HL-60 (cell line): ENCODE measurements at regions not wholly inside any gene's neighbourhood (a gene's known extent, or its start where the extent isn't known, plus 50 kb on each side); places are given as distances from the start of the nearest gene placed in this dataset.

ENCODE experiments used
- DNase-seq, 2 experiments: peaks; one replicate each; pipeline ENCODE4 v3.0.0-alpha.2; 2010 to 2020; ENCODE audit warnings: low read depth in 1 of 2, low spot score in 1 of 2
- H3K27ac ChIP-seq: fragments of 250-450 bp; sonication (Bioruptor Pico); replicated peaks from 2 replicates; pipeline ENCODE4 v1.5.1; 2020; ENCODE audit warnings: mild to moderate bottlenecking, moderate library complexity
- H3K27me3 ChIP-seq: fragments of 250-450 bp; sonication (Bioruptor Pico); 2 replicates; pipeline ENCODE4 v1.5.1; 2021; ENCODE audit warnings: mild to moderate bottlenecking, moderate library complexity; ENCODE audit not compliant: insufficient read depth, poor library complexity, severe bottlenecking
- H3K4me3 ChIP-seq: replicated peaks from 2 replicates; pipeline ENCODE4 v1.5.1; 2011; ENCODE audit warnings: mild to moderate bottlenecking, control low read depth, low read length; ENCODE audit not compliant: insufficient read depth
- CTCF ChIP-seq: IDR thresholded peaks from one replicate; pipeline ENCODE4 v1.5.1; 2011; ENCODE audit warnings: low read length, control low read depth, inconsistent platforms; ENCODE audit not compliant: insufficient read depth
- GABPA ChIP-seq: IDR thresholded peaks from 2 replicates; pipeline ENCODE4 v1.6.1; 2012; ENCODE audit warnings: low read depth
- POLR2AphosphoS5 ChIP-seq: IDR thresholded peaks from 2 replicates; pipeline ENCODE4 v1.6.1; 2012; ENCODE audit warnings: low read depth
- REST ChIP-seq: IDR thresholded peaks from 2 replicates; pipeline ENCODE4 v1.6.1; 2012; ENCODE audit warnings: low read depth; ENCODE audit not compliant: insufficient replicate concordance
- SPI1 ChIP-seq: IDR thresholded peaks from 2 replicates; pipeline ENCODE4 v1.6.1; 2012; ENCODE audit warnings: low read depth, mild to moderate bottlenecking, borderline replicate concordance

DNA sequence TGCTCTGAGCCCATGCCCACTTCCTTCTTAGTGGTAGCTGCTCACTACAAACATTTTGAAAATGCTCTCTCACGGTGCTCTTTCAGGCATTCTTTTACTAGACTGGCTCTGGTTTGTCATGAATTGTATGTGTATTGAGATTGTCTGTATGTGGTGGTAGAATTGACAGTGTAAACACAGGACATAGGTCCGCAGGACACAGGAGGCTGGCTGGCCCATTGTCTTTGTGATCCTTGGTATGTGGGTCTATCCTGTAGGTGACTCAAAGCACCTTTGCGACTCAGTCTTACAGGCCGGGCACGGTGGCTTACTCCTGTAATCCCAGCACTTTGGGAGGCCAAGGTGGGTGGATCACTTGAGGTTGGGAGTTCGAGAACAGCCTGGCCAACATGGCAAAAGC is 250.9 kb downstream of the C12orf75 start:
- H3K27me3 ChIP-seq = peaks cover 2% of the 10 kb centered on the region
- no peak for DNase-seq
- no peak overlapping the region for H3K27ac ChIP-seq
- TF ChIP-seq SPI1 (no peak), REST (no peak), POLR2AphosphoS5 (no peak), GABPA (no peak), CTCF (no peak)
- no peak overlapping the region for H3K4me3 ChIP-seq

DNA sequence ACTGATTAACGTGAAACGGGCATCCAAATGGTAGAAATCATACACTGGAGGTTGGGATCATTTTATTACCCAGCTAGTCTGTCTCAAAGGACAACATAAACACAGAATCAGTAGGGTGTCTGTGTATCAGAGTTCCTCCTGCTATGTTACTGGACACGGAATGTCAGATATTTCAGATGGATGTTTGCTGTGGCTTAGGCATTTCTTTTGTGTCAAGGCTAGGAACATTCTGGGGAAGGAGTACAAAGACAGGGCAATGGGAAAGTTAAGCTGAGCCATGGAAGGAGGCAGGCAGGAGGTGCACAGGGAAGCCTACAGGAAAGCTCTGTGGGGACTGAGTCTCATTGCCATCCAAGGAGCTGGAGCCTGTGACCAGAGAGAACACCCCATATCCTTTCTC is 254.6 kb downstream of the C12orf75 start:
- peaks cover 2% of the 10 kb centered on the region for H3K27me3 ChIP-seq
- DNase-seq = no peak
- no peak overlapping the region for H3K4me3 ChIP-seq
- H3K27ac ChIP-seq = no peak overlapping the region
- TF ChIP-seq REST (no peak), GABPA (no peak), POLR2AphosphoS5 (no peak), CTCF (no peak), SPI1 (no peak)

DNA sequence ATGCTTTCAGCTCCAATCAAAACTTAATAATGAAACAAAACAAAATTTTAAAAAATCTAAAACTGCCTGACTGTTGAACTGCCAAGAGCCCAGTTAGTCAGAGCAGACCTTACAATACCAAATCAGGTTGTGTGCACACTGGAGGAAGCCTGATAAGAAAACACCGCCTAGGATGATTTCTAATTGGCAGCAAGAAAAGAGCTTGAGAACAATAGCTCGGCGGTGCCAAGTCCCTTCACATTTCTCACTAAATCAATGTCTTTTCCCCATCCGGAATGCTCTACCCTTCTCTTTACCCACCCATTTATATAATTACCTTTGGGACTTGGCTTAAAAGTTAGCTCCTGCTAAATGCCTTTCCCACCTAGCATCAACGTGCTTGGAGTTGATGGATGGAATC is 256.7 kb downstream of the C12orf75 start:
- H3K27me3 ChIP-seq = no peaks in the 10 kb centered on the region
- no peak for DNase-seq
- H3K4me3 ChIP-seq = no peak overlapping the region
- no peak overlapping the region for H3K27ac ChIP-seq
- TF ChIP-seq GABPA (no peak), SPI1 (no peak), CTCF (no peak), REST (no peak), POLR2AphosphoS5 (no peak)
